Neutrophil (primary cell): ENCODE measurements at regions not wholly inside any gene's neighbourhood (a gene's known extent, or its start where the extent isn't known, plus 50 kb on each side); places are given as distances from the start of the nearest gene placed in this dataset.

ENCODE experiments used
- H3K27ac ChIP-seq: fragments of 200-600 bp; sonication (generic); 2 replicates; pipeline ENCODE4 v1.5.1; 2016; ENCODE audit warnings: mild to moderate bottlenecking, moderate library complexity
- H3K27me3 ChIP-seq: fragments of 200-600 bp; sonication (generic); 2 replicates; pipeline ENCODE4 v1.6.0; 2016; ENCODE audit warnings: mild to moderate bottlenecking
- H3K36me3 ChIP-seq: fragments of 200-600 bp; sonication (generic); 2 replicates; pipeline ENCODE4 v1.5.1; 2017
- H3K4me1 ChIP-seq, 2 experiments: fragments of 200-600 bp in 1 of 2; sonication (generic) in 1 of 2; 1 replicate in 1 of 2; 2 replicates in 1 of 2; pipeline versions ENCODE4 v1.5.1 to v1.6.1; 2013 to 2016; ENCODE audit warnings: low read depth in 1 of 2, low read length in 1 of 2, mild to moderate bottlenecking in 1 of 2, moderate library complexity in 1 of 2; ENCODE audit not compliant: control insufficient read depth in 1 of 2, insufficient read depth in 1 of 2
- H3K4me3 ChIP-seq, 2 experiments: fragments of 200-600 bp in 1 of 2; sonication (generic) in 1 of 2; 1 replicate in 1 of 2; 2 replicates in 1 of 2; pipeline ENCODE4 v1.5.1; 2013 to 2016; ENCODE audit warnings: low read depth in 1 of 2, low read length in 1 of 2, mild to moderate bottlenecking in 1 of 2, moderate library complexity in 1 of 2
- H3K9me3 ChIP-seq: fragments of 200-600 bp; sonication (generic); 2 replicates; pipeline ENCODE4 v1.5.1; 2016
- CTCF ChIP-seq: fragments of 200-600 bp; sonication (generic); IDR thresholded peaks from 2 replicates; pipeline ENCODE4 v1.5.1; 2016; ENCODE audit warnings: antibody characterized with exemption

GRCh38 chr1:36667256-36667655, 184.5 kb upstream of the CSF3R start:
- no peak for TF ChIP-seq CTCF
- Histone ChIP-seq H3K4me3 (no peak overlapping the region), H3K27ac (no peak overlapping the region), H3K27me3 (peaks cover 76% of the 10 kb centered on the region), H3K36me3 (no peaks in the 10 kb centered on the region), H3K9me3 (no peaks in the 10 kb centered on the region), H3K4me1 (no peaks in the 10 kb centered on the region)

- no peaks in the 10 kb centered on the region for H3K9me3 ChIP-seq
- no peaks in the 10 kb centered on the region for H3K4me1 ChIP-seq
- no peak overlapping the region for H3K4me3 ChIP-seq
- H3K27ac ChIP-seq, result no peak overlapping the region
- no peaks in the 10 kb centered on the region for H3K36me3 ChIP-seq
- TF ChIP-seq CTCF, result no peak
- H3K27me3 ChIP-seq, result peaks cover 66% of the 10 kb centered on the region
Measured at GRCh38 chr1:36665478-36666080, 182.9 kb upstream of the CSF3R start.

GRCh38 chr1:36664571-36665287, 182.0 kb upstream of the CSF3R start:
- Histone ChIP-seq H3K27ac (no peak overlapping the region), H3K4me3 (no peak overlapping the region), H3K4me1 (no peaks in the 10 kb centered on the region), H3K9me3 (no peaks in the 10 kb centered on the region), H3K27me3 (peaks cover 66% of the 10 kb centered on the region), H3K36me3 (no peaks in the 10 kb centered on the region)
- no peak for TF ChIP-seq CTCF

GRCh38 chr1:36663772-36664430, 181.2 kb upstream of the CSF3R start:
- no peak for TF ChIP-seq CTCF
- Histone ChIP-seq H3K36me3 (no peaks in the 10 kb centered on the region), H3K27me3 (peaks cover 63% of the 10 kb centered on the region), H3K4me3 (no peak overlapping the region), H3K9me3 (no peaks in the 10 kb centered on the region), H3K4me1 (no peaks in the 10 kb centered on the region), H3K27ac (no peak overlapping the region)

- no peaks in the 10 kb centered on the region for H3K9me3 ChIP-seq
- no peak for TF ChIP-seq CTCF
- peaks cover 35% of the 10 kb centered on the region for H3K27me3 ChIP-seq
- no peaks in the 10 kb centered on the region for H3K4me1 ChIP-seq
- no peak overlapping the region for H3K27ac ChIP-seq
- H3K4me3 ChIP-seq, result no peak overlapping the region
- no peaks in the 10 kb centered on the region for H3K36me3 ChIP-seq
Measured at GRCh38 chr1:36658838-36659237, 176.1 kb upstream of the CSF3R start.
